Natural killer cell (primary cell): ENCODE measurements at regions not wholly inside any gene's neighbourhood (a gene's known extent, or its start where the extent isn't known, plus 50 kb on each side); places are given as distances from the start of the nearest gene placed in this dataset.

Experiments used
- ATAC-seq, 3 donors: fragments of 150-1000 bp in 2 of 3; fragments of 200-7000 bp in 1 of 3; cut with Tn5 transposase; 1 replicate in 1 of 3; 2 replicates in 2 of 3; pipeline ENCODE4 v1.10.0; 2021; ENCODE audit warnings: mild to moderate bottlenecking in 2 of 3, moderate library complexity in 2 of 3
- DNase-seq, 2 donors: peaks; one replicate each; pipeline versions ENCODE4 v3.0.0 to v3.0.0-alpha.2; 2013 to 2021; ENCODE audit warnings: mixed read lengths in 1 of 2
- H3K27ac ChIP-seq: one replicate; pipeline ENCODE4 v1.5.1; 2013; ENCODE audit warnings: mild to moderate bottlenecking, low read length
- H3K27me3 ChIP-seq: one replicate; pipeline ENCODE4 v1.6.1; 2013; ENCODE audit warnings: low read length; ENCODE audit not compliant: control insufficient read depth, insufficient read depth
- H3K36me3 ChIP-seq: one replicate; pipeline ENCODE4 v1.6.1; 2013; ENCODE audit warnings: low read length; ENCODE audit not compliant: control insufficient read depth, insufficient read depth
- H3K4me1 ChIP-seq: one replicate; pipeline ENCODE4 v1.6.1; 2013; ENCODE audit warnings: low read length; ENCODE audit not compliant: control insufficient read depth, insufficient read depth
- H3K4me3 ChIP-seq: one replicate; pipeline ENCODE4 v1.5.1; 2013; ENCODE audit warnings: low read length
- H3K9me3 ChIP-seq: one replicate; pipeline ENCODE4 v1.6.1; 2013; ENCODE audit warnings: low read length; ENCODE audit not compliant: control insufficient read depth, insufficient read depth
- H3K27ac Mint-ChIP-seq, 2 donors: one replicate each; pipeline ENCODE4 v1.8.0; 2022; ENCODE audit warnings: mild to moderate bottlenecking in 2 of 2, mixed read lengths in 2 of 2, moderate library complexity in 1 of 2
- H3K27me3 Mint-ChIP-seq, 2 donors: one replicate each; pipeline ENCODE4 v1.8.0; 2022; ENCODE audit warnings: low read depth in 2 of 2, mixed read lengths in 2 of 2
- H3K36me3 Mint-ChIP-seq: one replicate; pipeline ENCODE4 v1.8.0; 2022; ENCODE audit warnings: mixed read lengths
- H3K4me1 Mint-ChIP-seq, 2 donors: one replicate each; pipeline ENCODE4 v1.8.0; 2022; ENCODE audit warnings: mixed read lengths in 2 of 2
- H3K4me3 Mint-ChIP-seq: one replicate; pipeline ENCODE4 v1.8.0; 2022; ENCODE audit warnings: mild to moderate bottlenecking, moderate library complexity, mixed read lengths
- H3K9me3 Mint-ChIP-seq, 2 donors: one replicate each; pipeline ENCODE4 v1.8.0; 2022; ENCODE audit warnings: mixed read lengths in 2 of 2
- WGBS: methylation state at CpG from one replicate; pipeline ENCODE4 v1.1.7; 2013; ENCODE audit warnings: missing lambda C conversion rate; ENCODE audit not compliant: insufficient coverage; 5-methylcytosine and 5-hydroxymethylcytosine counted together
- intact Hi-C: fragments of 100-400 bp; cut with micrococcal nuclease; formaldehyde crosslinking; loops from one replicate; pipeline ENCODE4 v1.14.2; 2022
- TF ChIP-seq, protein P1 (sequence below): fragments of 200-600 bp; IDR thresholded peaks from one replicate; pipeline ENCODE4 v1.8.0; 2022; ENCODE audit warnings: antibody characterized with exemption

- H3K4me3 ChIP-seq, result no peak overlapping the region
- no peaks in the 10 kb centered on the region for H3K9me3 Mint-ChIP-seq
- H3K36me3 Mint-ChIP-seq, result no peaks in the 10 kb centered on the region
- WGBS, result 89% methylated on average over 6 of the region's 6 CpGs
- peaks cover 9% of the 10 kb centered on the region for H3K4me1 ChIP-seq
- H3K4me1 Mint-ChIP-seq, result peaks cover 9 to 15% of the 10 kb centered on the region in 2 donors
- ATAC-seq (no peak), DNase-seq (no peak)
- TF ChIP-seq, protein P1, sequence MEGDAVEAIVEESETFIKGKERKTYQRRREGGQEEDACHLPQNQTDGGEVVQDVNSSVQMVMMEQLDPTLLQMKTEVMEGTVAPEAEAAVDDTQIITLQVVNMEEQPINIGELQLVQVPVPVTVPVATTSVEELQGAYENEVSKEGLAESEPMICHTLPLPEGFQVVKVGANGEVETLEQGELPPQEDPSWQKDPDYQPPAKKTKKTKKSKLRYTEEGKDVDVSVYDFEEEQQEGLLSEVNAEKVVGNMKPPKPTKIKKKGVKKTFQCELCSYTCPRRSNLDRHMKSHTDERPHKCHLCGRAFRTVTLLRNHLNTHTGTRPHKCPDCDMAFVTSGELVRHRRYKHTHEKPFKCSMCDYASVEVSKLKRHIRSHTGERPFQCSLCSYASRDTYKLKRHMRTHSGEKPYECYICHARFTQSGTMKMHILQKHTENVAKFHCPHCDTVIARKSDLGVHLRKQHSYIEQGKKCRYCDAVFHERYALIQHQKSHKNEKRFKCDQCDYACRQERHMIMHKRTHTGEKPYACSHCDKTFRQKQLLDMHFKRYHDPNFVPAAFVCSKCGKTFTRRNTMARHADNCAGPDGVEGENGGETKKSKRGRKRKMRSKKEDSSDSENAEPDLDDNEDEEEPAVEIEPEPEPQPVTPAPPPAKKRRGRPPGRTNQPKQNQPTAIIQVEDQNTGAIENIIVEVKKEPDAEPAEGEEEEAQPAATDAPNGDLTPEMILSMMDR, result no peak
- H3K27ac ChIP-seq, result no peak overlapping the region
- H3K27ac Mint-ChIP-seq, result no peak overlapping the region
- peaks cover 6 to 9% of the 10 kb centered on the region in 2 donors for H3K27me3 Mint-ChIP-seq
- H3K4me3 Mint-ChIP-seq, result no peak overlapping the region
- H3K9me3 ChIP-seq, result no peaks in the 10 kb centered on the region
- no peaks in the 10 kb centered on the region for H3K36me3 ChIP-seq
- no peaks in the 10 kb centered on the region for H3K27me3 ChIP-seq
- intact Hi-C loops, result no loop called here
Measured at GRCh38 chr4:152083338-152083737, 322.5 kb upstream of the GATB start.

DNA sequence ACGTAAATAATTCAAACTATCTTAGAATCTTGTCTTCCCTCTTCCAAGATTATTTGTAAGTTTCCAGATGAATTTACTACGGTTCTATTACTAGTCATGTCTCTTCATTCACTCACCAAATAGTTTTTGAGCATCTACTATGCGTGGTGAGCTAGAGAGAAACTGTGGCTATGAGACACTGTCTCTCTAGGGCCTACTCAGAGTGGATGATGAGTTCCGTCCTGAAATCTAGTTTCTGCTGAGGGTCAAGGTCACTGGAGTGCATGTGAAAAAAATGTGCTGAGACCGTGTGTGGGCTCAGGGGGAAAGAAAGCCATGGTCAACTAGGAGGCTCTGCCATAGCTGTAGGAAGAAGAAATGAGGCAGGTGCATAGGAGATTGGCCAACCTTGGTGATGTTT is 320.2 kb upstream of the GATB start:
- Histone ChIP-seq H3K27ac (no peak overlapping the region), H3K27me3 (no peaks in the 10 kb centered on the region), H3K4me1 (peaks cover 9% of the 10 kb centered on the region), H3K36me3 (no peaks in the 10 kb centered on the region), H3K9me3 (no peaks in the 10 kb centered on the region), H3K4me3 (no peak overlapping the region)
- WGBS, result 79% methylated on average over 4 of the region's 5 CpGs
- H3K9me3 Mint-ChIP-seq, result no peaks in the 10 kb centered on the region
- TF ChIP-seq, protein P1, result no peak
- no peak overlapping the region for H3K4me3 Mint-ChIP-seq
- H3K27ac Mint-ChIP-seq, result no peak overlapping the region
- peaks cover 9 to 19% of the 10 kb centered on the region in 2 donors for H3K4me1 Mint-ChIP-seq
- no peaks in the 10 kb centered on the region for H3K36me3 Mint-ChIP-seq
- H3K27me3 Mint-ChIP-seq, result peaks cover 6 to 9% of the 10 kb centered on the region in 2 donors
- ATAC-seq, result no peak
- DNase-seq, result no peak
- intact Hi-C loops, result no loop called here

GRCh38 chr4:152079543-152080293 is 318.9 kb upstream of the GATB start:
- H3K27me3 ChIP-seq, result no peaks in the 10 kb centered on the region
- H3K27ac ChIP-seq, result peak overlapping the region; percentile 54
- Mint-ChIP-seq H3K36me3 (no peaks in the 10 kb centered on the region), H3K27ac (peak overlapping the region in 1 of 2 donors; percentile 3), H3K4me1 (peaks cover 9 to 16% of the 10 kb centered on the region in 2 donors), H3K27me3 (peaks cover 6 to 9% of the 10 kb centered on the region in 2 donors), H3K4me3 (no peak overlapping the region), H3K9me3 (no peaks in the 10 kb centered on the region)
- ATAC-seq, result peak; percentile 40 to 57 (median 46)
- DNase-seq, result peak in 1 of 2 donors; percentile 73
- intact Hi-C loops, result no loop called here
- 21% methylated on average over 6 of the region's 6 CpGs for WGBS
- H3K9me3 ChIP-seq, result no peaks in the 10 kb centered on the region
- TF ChIP-seq, protein P1, result no peak
- H3K4me3 ChIP-seq, result no peak overlapping the region
- peaks cover 9% of the 10 kb centered on the region for H3K4me1 ChIP-seq
- H3K36me3 ChIP-seq, result no peaks in the 10 kb centered on the region

GRCh38 chr4:152079079-152079478 is 318.3 kb upstream of the GATB start:
- H3K9me3 Mint-ChIP-seq, result no peaks in the 10 kb centered on the region
- no peak overlapping the region for H3K4me3 ChIP-seq
- no peaks in the 10 kb centered on the region for H3K27me3 ChIP-seq
- no peaks in the 10 kb centered on the region for H3K36me3 Mint-ChIP-seq
- ATAC-seq (no peak), DNase-seq (no peak)
- WGBS, result no CpG with 5 or more reads among the region's 3 CpGs
- H3K9me3 ChIP-seq, result no peaks in the 10 kb centered on the region
- H3K4me3 Mint-ChIP-seq, result no peak overlapping the region
- H3K27ac Mint-ChIP-seq, result no peak overlapping the region
- peaks cover 5 to 8% of the 10 kb centered on the region in 2 donors for H3K27me3 Mint-ChIP-seq
- intact Hi-C loops, result no loop called here
- TF ChIP-seq, protein P1, result no peak
- H3K4me1 ChIP-seq, result peaks cover 9% of the 10 kb centered on the region
- no peaks in the 10 kb centered on the region for H3K36me3 ChIP-seq
- peak overlapping the region; percentile 54 for H3K27ac ChIP-seq
- H3K4me1 Mint-ChIP-seq, result peaks cover 9 to 16% of the 10 kb centered on the region in 2 donors
